ENCODE measurements at regions not wholly inside any gene's neighbourhood (a gene's known extent, or its start where the extent isn't known, plus 50 kb on each side); places are given as distances from the start of the nearest gene placed in this dataset.
"Not testable (repeated sequence)": the region's sequence is repeated elsewhere in the genome, so short reads cannot be mapped to it uniquely, and the experiment has no call there.

DNA sequence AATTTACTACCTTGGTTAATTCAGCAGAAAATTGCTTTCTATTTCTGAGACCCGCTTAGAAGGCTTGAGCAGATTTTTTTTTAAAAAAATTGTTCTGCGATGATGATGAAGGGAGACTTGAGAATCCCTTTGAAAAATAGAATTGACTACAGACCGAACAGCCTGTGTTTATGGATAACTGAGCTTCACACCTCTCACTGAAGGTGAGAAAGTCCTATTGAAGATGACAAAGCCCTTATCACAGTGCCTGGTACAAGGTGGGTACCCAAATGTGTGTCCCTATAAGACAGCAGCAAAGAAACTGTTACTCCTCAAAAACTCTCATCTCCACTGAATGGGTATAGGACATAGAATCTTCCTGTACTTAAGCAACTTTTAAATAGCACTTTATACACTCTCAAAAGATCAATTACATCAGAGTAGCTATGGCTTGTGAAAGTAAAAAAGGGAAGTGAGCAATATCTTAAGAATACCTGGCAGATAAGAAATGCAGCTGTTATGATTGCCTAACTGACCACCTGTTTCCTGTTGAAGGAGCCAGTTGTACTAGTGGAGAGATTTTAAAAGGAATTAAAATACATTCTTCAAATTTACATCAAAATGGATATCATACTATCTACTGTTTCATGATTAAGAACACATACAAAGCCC, 419.7 kb downstream of the CHSY3 start:
- Mint-ChIP-seq H3K27ac (no peak overlapping the region), H3K9me3 (peaks cover 0 to 11% of the 10 kb centered on the region in 2 donors), H3K27me3 (no peaks in the 10 kb centered on the region), H3K4me1 (no peaks in the 10 kb centered on the region), H3K4me3 (no peak overlapping the region)
- ATAC-seq (no peak), DNase-seq (no peak)

DNA sequence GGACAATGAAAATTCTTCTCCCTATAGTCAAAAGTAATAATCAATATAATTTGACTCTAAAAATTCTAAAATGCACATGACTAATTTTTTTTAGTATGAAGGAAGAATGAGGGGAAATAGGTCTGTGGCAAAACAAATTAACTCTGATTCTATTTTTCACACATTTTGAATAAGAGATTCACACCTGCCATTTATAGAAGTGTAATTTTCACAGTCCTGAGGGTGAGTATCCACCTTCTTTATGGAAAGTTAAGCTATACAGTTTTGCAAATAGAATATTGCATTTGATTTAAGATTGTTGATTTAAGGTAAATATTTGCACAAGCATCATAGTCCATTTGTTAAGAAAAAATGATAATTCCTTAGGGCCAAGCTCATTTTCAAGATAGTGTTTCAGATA, 417.7 kb downstream of the CHSY3 start:
- Mint-ChIP-seq H3K9me3 (peaks cover 0 to 11% of the 10 kb centered on the region in 2 donors), H3K27ac (no peak overlapping the region), H3K27me3 (no peaks in the 10 kb centered on the region), H3K4me1 (no peaks in the 10 kb centered on the region), H3K4me3 (no peak overlapping the region)
- no peak for ATAC-seq
- DNase-seq, result no peak

DNA sequence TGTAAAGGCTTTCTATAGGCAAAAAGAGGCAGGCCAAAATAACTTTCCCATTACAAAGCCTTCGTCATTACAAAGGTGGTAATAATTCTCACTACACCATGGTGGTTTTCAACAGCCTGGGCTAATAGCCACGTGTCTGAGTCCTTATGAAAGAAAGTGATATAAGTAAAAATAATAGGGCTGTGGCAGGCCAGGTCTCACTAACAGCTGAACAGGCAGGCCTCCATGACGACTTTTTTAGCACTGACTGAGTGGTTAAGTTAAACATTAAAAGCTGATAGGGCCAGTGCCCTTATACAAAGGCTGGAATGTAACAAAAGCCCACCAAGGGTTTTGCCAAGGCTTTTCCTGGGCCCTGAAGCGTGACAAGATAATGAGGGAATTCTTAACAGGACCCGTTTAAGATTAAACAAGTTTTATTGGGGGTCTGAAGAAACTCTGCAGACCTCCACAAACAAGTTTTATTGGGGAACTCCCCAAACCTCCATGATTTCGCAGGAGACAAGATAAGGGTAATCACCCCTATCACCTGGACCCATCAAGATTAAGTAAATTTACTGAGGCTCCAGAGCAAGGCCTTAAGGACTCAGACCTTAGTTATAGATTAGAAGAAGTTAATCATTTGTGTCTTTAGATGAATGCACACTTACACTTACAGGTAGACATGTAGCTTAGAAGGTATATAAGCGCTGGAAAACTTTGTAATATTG, 412.9 kb downstream of the CHSY3 start:
- Mint-ChIP-seq H3K4me1 (no peaks in the 10 kb centered on the region), H3K4me3 (no peak overlapping the region), H3K27ac (no peak overlapping the region), H3K27me3 (no peaks in the 10 kb centered on the region), H3K9me3 (peaks cover 5% of the 10 kb centered on the region in 2 donors)
- DNase-seq, result no peak
- no peak for ATAC-seq

DNA sequence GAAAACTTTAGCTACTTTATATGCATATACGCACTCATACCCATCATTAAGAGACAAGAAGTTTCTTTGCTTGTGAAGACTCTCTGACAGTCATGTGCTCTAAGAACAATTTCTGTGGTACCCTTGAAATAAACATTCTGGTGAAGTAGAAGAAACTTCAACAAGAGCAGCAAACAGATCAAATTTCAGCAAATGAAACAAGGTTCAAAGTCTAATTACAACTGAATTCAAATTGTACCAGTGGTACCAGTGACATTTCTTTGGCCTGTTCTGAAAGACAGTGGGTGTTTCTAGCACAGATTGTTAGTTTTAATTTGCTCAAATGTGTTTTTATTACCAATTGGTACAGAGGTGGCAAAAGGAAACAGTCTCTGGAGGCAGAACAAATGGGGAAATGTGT, 391.0 kb downstream of the CHSY3 start:
- H3K27me3 Mint-ChIP-seq, result no peaks in the 10 kb centered on the region
- H3K9me3 Mint-ChIP-seq, result no peaks in the 10 kb centered on the region
- H3K4me1 Mint-ChIP-seq, result no peaks in the 10 kb centered on the region
- ATAC-seq, result no peak
- H3K4me3 Mint-ChIP-seq, result no peak overlapping the region
- H3K27ac Mint-ChIP-seq, result no peak overlapping the region
- DNase-seq, result no peak

DNA sequence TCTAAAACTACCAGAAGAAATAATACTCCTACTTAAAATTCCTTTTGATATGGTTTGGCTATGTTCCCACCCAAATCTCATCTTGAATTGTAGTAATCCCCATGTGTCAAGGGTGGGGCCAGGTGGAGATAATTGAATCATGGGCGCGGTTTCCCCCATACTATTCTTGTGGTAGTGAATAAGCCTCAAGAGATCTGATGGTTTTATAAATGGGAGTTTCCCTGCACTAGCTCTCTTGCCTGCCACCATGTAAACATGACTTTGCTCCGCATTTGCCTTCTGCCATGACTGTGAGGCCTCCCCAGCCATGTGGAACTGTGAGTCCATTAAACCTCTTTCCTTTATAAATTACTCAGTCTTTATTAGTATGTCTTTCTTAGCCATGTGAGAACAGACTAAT, 390.5 kb downstream of the CHSY3 start:
- not testable (repeated sequence) for H3K4me3 Mint-ChIP-seq, H3K27ac Mint-ChIP-seq, H3K4me1 Mint-ChIP-seq, ATAC-seq, DNase-seq, H3K9me3 Mint-ChIP-seq, H3K27me3 Mint-ChIP-seq

DNA sequence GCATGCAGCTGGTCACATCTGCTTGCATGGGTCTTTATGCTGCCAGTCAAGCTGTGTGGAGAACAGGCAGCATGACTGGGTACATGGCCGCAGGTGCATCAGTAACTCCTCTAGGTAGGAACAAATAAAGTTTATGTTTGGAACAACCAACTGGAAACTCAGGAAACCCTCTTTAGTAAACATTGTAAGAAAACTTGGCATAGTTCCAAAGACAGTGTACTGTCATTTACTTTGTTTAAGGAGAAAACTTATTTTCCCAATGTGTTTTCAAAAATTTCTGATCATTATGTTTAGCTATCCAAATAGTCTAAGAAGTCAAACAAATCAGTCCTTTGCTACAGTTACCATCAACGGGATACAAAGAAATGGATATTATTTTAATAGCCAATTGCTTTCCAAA, 386.0 kb downstream of the CHSY3 start:
- no peak for DNase-seq
- no peak for ATAC-seq
- H3K9me3 Mint-ChIP-seq, result no peaks in the 10 kb centered on the region
- H3K4me1 Mint-ChIP-seq, result no peaks in the 10 kb centered on the region
- no peak overlapping the region for H3K4me3 Mint-ChIP-seq
- no peaks in the 10 kb centered on the region for H3K27me3 Mint-ChIP-seq
- no peak overlapping the region for H3K27ac Mint-ChIP-seq

DNA sequence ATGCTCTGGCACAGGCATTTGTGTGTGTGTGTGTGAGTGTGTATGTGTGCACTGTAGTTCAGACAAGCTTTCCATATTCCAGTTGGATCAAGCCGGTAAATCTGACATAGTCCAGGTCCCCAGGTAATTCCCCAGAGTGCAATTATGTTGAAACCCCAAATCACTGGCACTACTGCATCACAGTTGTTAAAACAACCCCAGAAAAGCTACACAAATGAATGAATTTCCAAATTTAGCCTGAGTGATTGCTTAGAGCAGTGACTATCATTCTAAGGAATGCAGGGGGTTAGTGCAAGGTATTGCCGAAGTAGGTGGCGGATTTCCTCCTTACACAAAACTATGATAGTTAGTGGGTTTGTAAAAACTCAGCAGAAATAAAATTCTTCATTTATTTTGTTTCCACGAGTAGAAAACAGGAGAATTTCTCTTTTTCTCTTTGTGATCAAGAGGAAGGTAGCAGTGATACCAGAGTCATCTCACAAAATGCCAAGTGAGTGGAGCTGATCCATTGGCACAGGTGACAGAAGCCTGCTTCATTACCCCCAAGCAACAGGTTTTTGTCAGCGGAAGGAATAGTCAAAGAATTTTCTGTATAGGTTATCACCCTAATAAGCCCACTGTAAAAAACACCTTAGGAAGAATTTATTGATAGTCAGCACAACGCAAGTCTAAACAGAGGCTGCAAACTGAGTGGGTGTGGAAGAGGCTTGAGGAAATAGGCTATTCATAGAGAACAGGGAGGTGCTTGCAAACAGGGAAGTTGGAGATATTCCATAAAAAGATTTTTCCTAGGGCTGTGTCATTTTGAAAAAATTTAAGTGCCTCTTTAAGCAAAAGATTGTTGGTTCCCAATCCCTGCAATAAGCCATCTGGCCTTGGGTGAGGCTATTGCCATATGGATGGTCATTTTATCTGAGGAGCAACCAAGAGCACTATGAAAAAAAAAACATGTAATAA, 385.1 kb downstream of the CHSY3 start:
- DNase-seq, result no peak
- Mint-ChIP-seq H3K27me3 (no peaks in the 10 kb centered on the region), H3K4me3 (no peak overlapping the region), H3K9me3 (no peaks in the 10 kb centered on the region), H3K4me1 (no peaks in the 10 kb centered on the region), H3K27ac (no peak overlapping the region)
- no peak for ATAC-seq

DNA sequence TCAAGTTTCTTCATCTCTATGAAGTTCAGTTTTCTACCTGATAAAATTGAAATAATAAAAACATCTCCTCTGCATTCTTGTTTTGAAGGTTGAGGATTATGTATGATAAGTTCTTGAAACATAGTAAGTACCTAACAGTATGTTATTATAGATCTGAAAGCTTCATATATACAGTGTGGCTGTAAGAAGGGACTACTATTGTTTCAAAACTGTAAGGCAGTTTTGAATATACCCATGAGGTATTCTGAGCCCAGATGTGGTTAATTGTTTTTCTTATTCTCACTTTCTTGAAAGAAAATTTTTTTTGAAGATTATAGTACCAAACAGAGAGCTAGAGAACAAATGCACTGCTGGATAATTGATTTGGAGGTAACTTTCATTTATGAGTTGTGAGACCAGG, 383.2 kb downstream of the CHSY3 start:
- ATAC-seq (no peak), DNase-seq (no peak)
- Mint-ChIP-seq H3K9me3 (no peaks in the 10 kb centered on the region), H3K27me3 (no peaks in the 10 kb centered on the region), H3K27ac (no peak overlapping the region), H3K4me1 (no peaks in the 10 kb centered on the region), H3K4me3 (no peak overlapping the region)

DNA sequence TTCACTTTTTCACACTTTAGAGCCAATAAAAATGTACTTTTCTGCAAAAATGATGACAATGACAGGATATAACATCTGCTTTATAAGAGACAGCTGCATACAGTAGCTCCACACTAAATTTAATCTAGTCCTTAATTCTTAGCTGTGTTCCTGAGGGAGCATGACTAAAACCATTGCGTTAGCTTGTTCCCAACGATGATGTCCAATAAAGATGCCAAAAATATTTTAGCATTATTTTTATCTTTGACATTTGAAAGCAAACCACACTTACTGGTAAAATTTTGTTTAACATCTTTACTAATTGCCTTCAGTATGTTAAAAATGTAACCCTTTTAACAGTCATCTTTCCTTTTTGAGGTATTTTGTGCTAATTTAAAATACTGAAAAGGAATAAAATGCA, 382.7 kb downstream of the CHSY3 start:
- H3K27me3 Mint-ChIP-seq, result no peaks in the 10 kb centered on the region
- H3K27ac Mint-ChIP-seq, result no peak overlapping the region
- no peaks in the 10 kb centered on the region for H3K4me1 Mint-ChIP-seq
- DNase-seq (no peak), ATAC-seq (no peak)
- H3K4me3 Mint-ChIP-seq, result no peak overlapping the region
- no peaks in the 10 kb centered on the region for H3K9me3 Mint-ChIP-seq

DNA sequence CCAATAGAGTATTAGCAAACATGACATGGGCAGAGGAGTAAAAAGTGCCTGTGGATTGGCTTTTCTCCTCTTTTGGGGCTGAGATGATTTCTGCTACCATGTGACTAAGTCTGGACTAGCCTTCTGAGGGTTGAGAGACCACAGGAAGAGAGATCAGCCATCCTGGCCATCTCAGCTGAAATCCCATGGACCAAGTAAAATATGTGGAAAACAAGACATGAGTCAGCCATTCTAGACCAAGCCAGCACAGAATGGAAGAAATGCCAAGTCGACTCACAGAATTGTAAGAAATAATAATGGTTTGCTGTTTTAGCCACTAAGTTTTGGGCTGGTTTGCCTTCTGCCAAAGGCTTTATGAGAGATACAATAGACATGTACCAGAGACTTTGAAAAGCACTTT, 377.8 kb downstream of the CHSY3 start:
- no peaks in the 10 kb centered on the region for H3K9me3 Mint-ChIP-seq
- H3K4me3 Mint-ChIP-seq, result no peak overlapping the region
- no peak overlapping the region for H3K27ac Mint-ChIP-seq
- ATAC-seq (no peak), DNase-seq (no peak)
- no peaks in the 10 kb centered on the region for H3K4me1 Mint-ChIP-seq
- no peaks in the 10 kb centered on the region for H3K27me3 Mint-ChIP-seq

DNA sequence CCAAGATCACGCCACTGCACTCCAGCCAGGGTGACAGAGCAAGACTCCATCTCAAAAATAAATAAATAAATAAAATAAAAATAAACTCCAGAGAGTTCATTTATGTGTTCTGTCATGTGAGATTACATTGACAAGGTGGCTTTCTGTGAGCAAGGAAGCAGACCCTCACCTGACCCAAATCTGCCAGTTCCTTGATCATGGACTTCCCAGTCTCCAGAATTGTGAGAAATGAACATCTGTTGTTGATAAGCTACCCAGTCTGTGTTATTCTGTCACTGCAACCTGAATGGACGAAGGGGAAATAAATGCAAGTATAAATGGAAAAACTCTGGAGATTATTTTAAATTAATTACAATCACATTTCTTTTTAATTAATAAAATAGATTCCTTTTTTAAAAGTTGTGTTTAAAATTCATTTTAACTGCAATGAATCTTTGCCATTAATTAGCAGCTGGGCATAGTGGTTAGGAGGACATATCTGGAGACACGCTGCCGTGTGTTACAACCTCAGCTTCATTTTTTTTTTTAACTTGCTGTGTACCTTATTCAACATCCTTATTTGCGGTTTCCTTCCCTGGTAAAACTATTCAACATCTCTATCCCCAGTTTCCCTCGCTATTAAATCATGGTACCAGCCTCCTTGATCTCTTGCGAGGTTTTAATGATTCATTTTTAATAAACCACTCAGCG, 376.4 kb downstream of the CHSY3 start:
- Mint-ChIP-seq H3K27me3 (no peaks in the 10 kb centered on the region), H3K27ac (no peak overlapping the region), H3K4me3 (no peak overlapping the region), H3K9me3 (no peaks in the 10 kb centered on the region), H3K4me1 (no peaks in the 10 kb centered on the region)
- ATAC-seq, result no peak
- no peak for DNase-seq

DNA sequence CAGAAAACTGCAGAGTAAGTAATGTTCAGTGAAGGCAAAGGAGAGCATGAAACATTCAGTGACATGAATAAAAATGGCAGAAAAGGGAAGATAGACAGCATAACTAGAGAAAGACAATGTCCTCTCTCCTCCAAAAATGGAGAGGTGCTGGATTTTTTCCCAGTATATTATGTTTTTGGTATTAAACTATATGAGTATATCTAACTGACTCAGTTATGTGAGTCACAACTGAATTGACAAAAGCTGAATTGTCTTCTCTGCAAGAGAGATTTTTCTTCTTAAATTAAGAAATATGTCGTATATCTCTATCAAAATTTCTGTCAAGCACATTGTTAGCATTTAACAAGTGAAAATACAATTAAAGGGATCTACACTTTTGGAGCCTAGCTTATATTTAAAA, 375.1 kb downstream of the CHSY3 start:
- H3K9me3 Mint-ChIP-seq, result no peaks in the 10 kb centered on the region
- DNase-seq (no peak), ATAC-seq (no peak)
- H3K4me3 Mint-ChIP-seq, result no peak overlapping the region
- no peaks in the 10 kb centered on the region for H3K27me3 Mint-ChIP-seq
- H3K27ac Mint-ChIP-seq, result no peak overlapping the region
- H3K4me1 Mint-ChIP-seq, result no peaks in the 10 kb centered on the region

DNA sequence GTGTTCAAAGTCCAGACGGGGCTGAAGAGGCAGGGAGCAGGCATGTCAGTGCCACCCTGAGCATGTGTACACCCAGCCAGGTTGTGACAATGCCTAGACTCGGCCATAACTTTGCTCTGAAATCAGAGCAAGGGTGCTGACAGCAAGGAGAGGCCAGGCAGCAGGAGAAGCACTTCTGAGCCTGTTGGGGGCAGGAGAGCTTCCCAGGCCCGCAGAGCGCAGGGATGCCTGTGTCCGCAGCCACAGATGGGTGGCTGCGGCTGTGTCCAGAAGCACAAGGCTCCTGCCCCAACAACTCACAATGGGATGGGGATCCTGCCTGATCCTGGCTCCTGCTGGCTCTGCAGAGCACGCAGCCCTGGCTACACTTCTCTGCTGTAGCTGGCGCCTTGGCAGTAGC, 373.9 kb downstream of the CHSY3 start:
- ATAC-seq (peak; percentile 43), DNase-seq (no peak)
- Mint-ChIP-seq H3K4me3 (no peak overlapping the region), H3K4me1 (no peaks in the 10 kb centered on the region), H3K9me3 (no peaks in the 10 kb centered on the region), H3K27me3 (no peaks in the 10 kb centered on the region), H3K27ac (peak overlapping the region in 1 of 2 donors; percentile 3)

DNA sequence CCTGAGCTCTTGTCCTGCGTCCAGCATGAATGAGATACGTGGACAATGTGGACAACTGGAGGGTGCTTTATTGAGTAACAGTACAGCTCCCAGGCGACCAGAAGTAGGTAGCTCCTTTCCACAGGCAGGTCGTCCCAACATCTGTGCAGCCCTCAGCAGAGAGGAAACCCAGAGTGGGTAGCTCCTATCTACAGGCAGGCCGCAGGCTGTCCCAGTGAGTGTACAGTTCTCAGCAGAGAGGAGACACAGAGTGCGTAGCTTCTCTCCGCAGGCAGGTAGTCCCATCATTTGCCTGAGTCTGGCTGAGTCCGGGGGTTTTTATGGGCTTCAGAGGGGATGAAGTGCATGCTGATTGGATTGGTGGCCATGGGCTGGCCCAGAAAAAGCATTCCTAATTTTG, 373.3 kb downstream of the CHSY3 start:
- Mint-ChIP-seq H3K4me1 (no peaks in the 10 kb centered on the region), H3K27ac (no peak overlapping the region), H3K27me3 (no peaks in the 10 kb centered on the region), H3K9me3 (no peaks in the 10 kb centered on the region), H3K4me3 (no peak overlapping the region)
- DNase-seq (no peak), ATAC-seq (peak; percentile 40)

DNA sequence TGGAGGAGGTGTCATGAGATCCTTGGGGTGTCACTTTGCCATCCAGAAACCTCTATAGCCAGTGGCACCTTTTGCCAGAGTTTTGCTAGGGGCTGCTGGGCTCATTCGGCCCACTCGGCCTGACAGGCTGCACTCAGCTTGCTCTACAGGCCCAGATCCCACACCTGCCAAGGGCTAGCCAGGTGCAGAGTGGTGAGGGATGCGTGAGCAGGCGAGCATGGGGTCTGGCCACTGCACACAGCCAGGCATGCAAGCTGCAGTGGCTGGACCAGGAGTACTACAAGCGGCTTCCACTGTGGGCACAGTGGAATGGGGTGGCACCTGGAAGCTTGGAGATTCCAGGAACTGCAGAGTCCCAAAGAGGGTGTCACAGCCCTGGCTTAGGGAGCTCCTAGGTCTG, 372.7 kb downstream of the CHSY3 start:
- ATAC-seq, result peak; percentile 46

More for the DNA sequence above, 372.7 kb downstream of the CHSY3 start:
- H3K27ac Mint-ChIP-seq, result no peak overlapping the region
- no peak for DNase-seq
- no peaks in the 10 kb centered on the region for H3K27me3 Mint-ChIP-seq
- H3K4me1 Mint-ChIP-seq, result no peaks in the 10 kb centered on the region
- H3K9me3 Mint-ChIP-seq, result no peaks in the 10 kb centered on the region
- H3K4me3 Mint-ChIP-seq, result no peak overlapping the region
